ENCODE measurements at regions not wholly inside any gene's neighbourhood (a gene's known extent, or its start where the extent isn't known, plus 50 kb on each side); places are given as distances from the start of the nearest gene placed in this dataset.

GRCh38 chr17:73972056-73972455 is 231.4 kb upstream of the RPL38 start:
- DNase-seq (ENCODE audit: low spot score), result no peak
- no peak for TF ChIP-seq CTCF (IDR thresholded peaks at IDR 0.05; ENCODE audit: extremely low read depth, insufficient read depth, missing control alignments)
- in situ Hi-C loops (cut with MboI; ENCODE audit: low pct_unique_long_range_greater_than_20kb, low sequenced_read_pairs, unreplicated experiment), result loop anchor here (25.0 kb wide), 2 partner anchors 90 to 535 kb away; no protein-coding TSS in a partner anchor

- no peak for DNase-seq (ENCODE audit: low spot score)
- no peak for TF ChIP-seq CTCF (IDR thresholded peaks at IDR 0.05; ENCODE audit: extremely low read depth, insufficient read depth, missing control alignments)
- in situ Hi-C loops (cut with MboI; ENCODE audit: low pct_unique_long_range_greater_than_20kb, low sequenced_read_pairs, unreplicated experiment), result loop anchor here (25.0 kb wide), 2 partner anchors 89 to 536 kb away; no protein-coding TSS in a partner anchor
Observed at GRCh38 chr17:73972901-73973300, 230.6 kb upstream of the RPL38 start.

GRCh38 chr17:73973586-73974409 is 229.7 kb upstream of the RPL38 start:
- no peak for TF ChIP-seq CTCF (IDR thresholded peaks at IDR 0.05; ENCODE audit: extremely low read depth, insufficient read depth, missing control alignments)
- no peak for DNase-seq (ENCODE audit: low spot score)
- in situ Hi-C loops (cut with MboI; ENCODE audit: low pct_unique_long_range_greater_than_20kb, low sequenced_read_pairs, unreplicated experiment), result loop anchor here (25.0 kb wide), 2 partner anchors 89 to 536 kb away; no protein-coding TSS in a partner anchor

- TF ChIP-seq CTCF (IDR thresholded peaks at IDR 0.05; ENCODE audit: extremely low read depth, insufficient read depth, missing control alignments), result no peak
- in situ Hi-C loops (cut with MboI; ENCODE audit: low pct_unique_long_range_greater_than_20kb, low sequenced_read_pairs, unreplicated experiment), result loop anchor here (25.0 kb wide), 2 partner anchors 88 to 537 kb away; no protein-coding TSS in a partner anchor
- no peak for DNase-seq (ENCODE audit: low spot score)
Observed at GRCh38 chr17:73974536-73974935, 228.9 kb upstream of the RPL38 start.

- TF ChIP-seq CTCF (IDR thresholded peaks at IDR 0.05; ENCODE audit: extremely low read depth, insufficient read depth, missing control alignments), result no peak
- DNase-seq (ENCODE audit: low spot score), result no peak
- in situ Hi-C loops (cut with MboI; ENCODE audit: low pct_unique_long_range_greater_than_20kb, low sequenced_read_pairs, unreplicated experiment), result no loop called here
Observed at GRCh38 chr17:73976147-73976546, 227.3 kb upstream of the RPL38 start.

GRCh38 chr17:73976676-73977521 is 226.6 kb upstream of the RPL38 start:
- no peak for TF ChIP-seq CTCF (IDR thresholded peaks at IDR 0.05; ENCODE audit: extremely low read depth, insufficient read depth, missing control alignments)
- no peak for DNase-seq (ENCODE audit: low spot score)
- in situ Hi-C loops (cut with MboI; ENCODE audit: low pct_unique_long_range_greater_than_20kb, low sequenced_read_pairs, unreplicated experiment), result no loop called here

Measured in GM13977 (cell line).